ENCODE measurements at regions not wholly inside any gene's neighbourhood (a gene's known extent, or its start where the extent isn't known, plus 50 kb on each side); places are given as distances from the start of the nearest gene placed in this dataset.

- TF ChIP-seq, protein P1, sequence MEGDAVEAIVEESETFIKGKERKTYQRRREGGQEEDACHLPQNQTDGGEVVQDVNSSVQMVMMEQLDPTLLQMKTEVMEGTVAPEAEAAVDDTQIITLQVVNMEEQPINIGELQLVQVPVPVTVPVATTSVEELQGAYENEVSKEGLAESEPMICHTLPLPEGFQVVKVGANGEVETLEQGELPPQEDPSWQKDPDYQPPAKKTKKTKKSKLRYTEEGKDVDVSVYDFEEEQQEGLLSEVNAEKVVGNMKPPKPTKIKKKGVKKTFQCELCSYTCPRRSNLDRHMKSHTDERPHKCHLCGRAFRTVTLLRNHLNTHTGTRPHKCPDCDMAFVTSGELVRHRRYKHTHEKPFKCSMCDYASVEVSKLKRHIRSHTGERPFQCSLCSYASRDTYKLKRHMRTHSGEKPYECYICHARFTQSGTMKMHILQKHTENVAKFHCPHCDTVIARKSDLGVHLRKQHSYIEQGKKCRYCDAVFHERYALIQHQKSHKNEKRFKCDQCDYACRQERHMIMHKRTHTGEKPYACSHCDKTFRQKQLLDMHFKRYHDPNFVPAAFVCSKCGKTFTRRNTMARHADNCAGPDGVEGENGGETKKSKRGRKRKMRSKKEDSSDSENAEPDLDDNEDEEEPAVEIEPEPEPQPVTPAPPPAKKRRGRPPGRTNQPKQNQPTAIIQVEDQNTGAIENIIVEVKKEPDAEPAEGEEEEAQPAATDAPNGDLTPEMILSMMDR (IDR thresholded peaks at IDR 0.05): no peak
- no peak for TF ChIP-seq POLR2AphosphoS5 (IDR thresholded peaks at IDR 0.05)
Measured at GRCh38 chr5:133662578-133662977, 50.2 kb upstream of the FSTL4 start.

All from prostate gland (tissue), 2 donors.